ENCODE measurements at regions not wholly inside any gene's neighbourhood (a gene's known extent, or its start where the extent isn't known, plus 50 kb on each side); places are given as distances from the start of the nearest gene placed in this dataset.

DNA sequence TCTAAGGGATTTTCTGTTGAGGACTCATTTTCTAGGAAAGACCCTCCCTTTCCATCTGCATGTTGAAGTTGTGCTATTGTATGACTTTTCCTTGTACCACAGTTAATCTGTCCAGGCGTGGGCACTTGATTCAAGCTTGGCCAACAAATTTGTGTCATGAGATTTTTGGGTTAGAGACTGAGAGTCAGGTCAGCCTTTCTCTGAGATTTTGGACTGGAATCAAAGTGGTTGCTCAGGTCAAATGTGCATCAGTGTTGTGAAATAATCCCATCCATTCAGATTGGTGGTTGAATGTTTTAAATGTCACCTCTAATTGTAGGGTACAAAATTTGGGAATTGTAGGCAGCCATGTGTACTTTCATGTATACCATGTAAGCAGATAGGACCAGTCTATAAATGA lies 545.2 kb upstream of the IGFBP7 start:
- TF ChIP-seq, protein P1, sequence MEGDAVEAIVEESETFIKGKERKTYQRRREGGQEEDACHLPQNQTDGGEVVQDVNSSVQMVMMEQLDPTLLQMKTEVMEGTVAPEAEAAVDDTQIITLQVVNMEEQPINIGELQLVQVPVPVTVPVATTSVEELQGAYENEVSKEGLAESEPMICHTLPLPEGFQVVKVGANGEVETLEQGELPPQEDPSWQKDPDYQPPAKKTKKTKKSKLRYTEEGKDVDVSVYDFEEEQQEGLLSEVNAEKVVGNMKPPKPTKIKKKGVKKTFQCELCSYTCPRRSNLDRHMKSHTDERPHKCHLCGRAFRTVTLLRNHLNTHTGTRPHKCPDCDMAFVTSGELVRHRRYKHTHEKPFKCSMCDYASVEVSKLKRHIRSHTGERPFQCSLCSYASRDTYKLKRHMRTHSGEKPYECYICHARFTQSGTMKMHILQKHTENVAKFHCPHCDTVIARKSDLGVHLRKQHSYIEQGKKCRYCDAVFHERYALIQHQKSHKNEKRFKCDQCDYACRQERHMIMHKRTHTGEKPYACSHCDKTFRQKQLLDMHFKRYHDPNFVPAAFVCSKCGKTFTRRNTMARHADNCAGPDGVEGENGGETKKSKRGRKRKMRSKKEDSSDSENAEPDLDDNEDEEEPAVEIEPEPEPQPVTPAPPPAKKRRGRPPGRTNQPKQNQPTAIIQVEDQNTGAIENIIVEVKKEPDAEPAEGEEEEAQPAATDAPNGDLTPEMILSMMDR (IDR thresholded peaks at IDR 0.05; ENCODE audit: low read depth, low read length, missing control alignments), result no peak
- DNase-seq (ENCODE audit: low read depth), result no peak
- in situ Hi-C loops (cut with HindIII; ENCODE audit: low sequenced_read_pairs), result no loop called here
- no peak overlapping the region for H3K4me3 ChIP-seq (ENCODE audit: low read depth, low read length)

DNA sequence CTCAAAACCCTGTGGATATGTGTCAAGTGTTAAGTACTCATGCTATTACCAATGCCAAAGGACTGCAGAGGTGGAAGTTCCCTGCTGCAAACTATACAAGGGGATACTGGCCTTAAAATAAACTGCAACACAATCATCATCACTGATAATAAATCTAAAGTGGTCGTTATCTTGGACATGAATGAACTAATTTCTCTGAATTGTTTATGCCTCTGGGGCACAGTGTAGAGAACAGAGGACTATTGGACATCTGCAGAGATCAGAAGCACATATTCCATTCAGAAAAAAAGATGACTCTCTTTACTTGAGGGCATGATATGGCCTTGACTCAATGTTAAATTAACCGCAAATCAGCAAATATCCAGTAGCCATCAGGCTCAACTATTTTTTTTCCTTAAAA lies 542.6 kb upstream of the IGFBP7 start:
- TF ChIP-seq, protein P1 (IDR thresholded peaks at IDR 0.05; ENCODE audit: low read depth, low read length, missing control alignments), result no peak
- no peak for DNase-seq (ENCODE audit: low read depth)
- in situ Hi-C loops (cut with HindIII; ENCODE audit: low sequenced_read_pairs), result no loop called here
- no peak overlapping the region for H3K4me3 ChIP-seq (ENCODE audit: low read depth, low read length)

DNA sequence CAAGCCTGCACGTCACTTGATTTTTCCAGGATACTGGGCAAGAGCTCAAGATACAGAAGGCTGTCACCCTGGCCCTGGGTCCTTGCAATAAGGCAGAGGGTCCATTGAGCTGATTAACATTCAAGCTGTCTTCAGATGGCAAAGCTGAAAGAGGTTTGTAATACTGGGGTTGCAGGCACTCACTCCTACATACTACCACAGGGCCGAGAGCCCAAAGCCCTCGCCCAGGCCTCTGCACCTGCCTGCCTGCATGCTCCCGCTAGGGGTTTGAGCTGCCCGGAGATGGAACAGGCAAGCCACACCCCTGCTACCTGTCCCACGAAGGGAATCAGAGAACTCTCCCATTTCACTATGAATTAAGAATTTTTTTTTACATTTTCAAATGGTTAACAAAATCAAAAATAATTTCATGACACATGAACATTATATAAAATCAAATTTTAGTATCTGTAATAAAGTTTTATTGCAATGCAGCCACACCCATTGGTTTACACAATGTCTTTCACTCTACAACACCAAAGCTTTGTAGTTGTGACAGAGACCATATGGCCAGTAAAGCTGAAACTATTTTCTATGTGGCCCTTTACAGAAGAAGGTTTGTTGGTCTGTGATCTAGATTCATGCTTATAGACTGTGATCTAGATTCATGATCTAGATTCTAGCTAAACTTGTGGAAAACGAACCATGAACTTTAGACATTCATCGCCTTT lies 530.4 kb upstream of the IGFBP7 start:
- H3K4me3 ChIP-seq (ENCODE audit: low read depth, low read length), result no peak overlapping the region
- DNase-seq (ENCODE audit: low read depth), result no peak
- in situ Hi-C loops (cut with HindIII; ENCODE audit: low sequenced_read_pairs), result no loop called here
- TF ChIP-seq, protein P1 (IDR thresholded peaks at IDR 0.05; ENCODE audit: low read depth, low read length, missing control alignments), result no peak

DNA sequence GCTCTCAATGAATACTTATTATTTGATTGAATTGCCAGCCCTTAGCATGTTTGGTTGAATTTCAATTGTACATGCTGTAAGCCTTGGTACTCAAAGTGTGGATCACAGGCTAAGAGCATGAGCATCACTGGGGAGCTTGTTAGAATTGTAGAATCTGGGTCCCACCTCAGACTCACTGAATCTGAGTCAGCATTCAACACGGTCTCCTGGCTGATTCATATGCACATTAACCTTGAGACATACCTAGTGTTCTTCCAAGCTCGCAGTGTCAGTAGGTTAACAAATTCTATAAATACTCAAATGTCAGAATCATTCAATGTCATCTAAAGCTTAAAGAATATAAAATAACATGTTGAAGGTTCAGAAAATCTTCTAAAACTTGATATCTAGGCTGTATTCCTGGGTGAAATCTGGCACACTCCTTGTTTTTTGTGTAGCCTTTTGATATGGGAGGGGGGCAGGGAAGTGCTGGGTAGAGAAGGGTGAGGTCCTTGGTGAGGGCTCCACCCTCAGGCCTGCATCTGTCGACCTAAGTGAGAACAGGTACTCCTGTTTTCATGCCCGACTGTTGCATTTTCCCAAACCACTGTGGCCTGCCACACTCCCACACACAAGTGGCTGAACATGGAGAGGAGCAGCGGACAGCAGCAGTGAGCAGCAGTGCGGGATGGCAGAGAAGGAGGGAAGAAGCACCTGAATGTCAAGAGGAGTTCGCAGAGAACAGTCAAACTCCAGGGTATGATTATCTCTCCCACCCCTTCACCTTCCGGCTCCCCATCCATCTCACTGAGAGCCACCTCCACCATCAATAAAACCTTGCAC lies 529.6 kb upstream of the IGFBP7 start:
- DNase-seq (ENCODE audit: low read depth), result no peak
- H3K4me3 ChIP-seq (ENCODE audit: low read depth, low read length), result no peak overlapping the region
- TF ChIP-seq, protein P1 (IDR thresholded peaks at IDR 0.05; ENCODE audit: low read depth, low read length, missing control alignments), result no peak
- in situ Hi-C loops (cut with HindIII; ENCODE audit: low sequenced_read_pairs), result no loop called here

DNA sequence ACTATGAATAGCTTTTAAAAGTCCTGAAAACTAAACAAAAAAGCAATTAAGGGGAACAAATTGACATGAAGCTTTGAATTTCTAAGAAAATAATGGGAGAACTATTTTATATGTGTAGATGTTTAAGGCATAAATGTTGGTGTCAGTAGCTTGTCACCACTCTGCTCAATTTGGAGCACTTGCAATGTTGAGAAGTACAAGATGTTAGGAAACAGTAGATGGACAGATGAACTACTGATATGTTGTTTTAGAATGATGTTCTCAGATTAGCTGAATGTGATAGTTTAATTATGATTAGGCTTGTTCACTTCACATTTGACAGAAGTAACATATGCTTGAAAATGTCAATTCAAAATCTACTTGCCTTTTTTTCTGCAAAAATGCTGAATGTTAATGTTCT lies 525.7 kb upstream of the IGFBP7 start:
- no peak overlapping the region for H3K4me3 ChIP-seq (ENCODE audit: low read depth, low read length)
- DNase-seq (ENCODE audit: low read depth), result no peak
- TF ChIP-seq, protein P1 (IDR thresholded peaks at IDR 0.05; ENCODE audit: low read depth, low read length, missing control alignments), result no peak
- in situ Hi-C loops (cut with HindIII; ENCODE audit: low sequenced_read_pairs), result no loop called here

DNA sequence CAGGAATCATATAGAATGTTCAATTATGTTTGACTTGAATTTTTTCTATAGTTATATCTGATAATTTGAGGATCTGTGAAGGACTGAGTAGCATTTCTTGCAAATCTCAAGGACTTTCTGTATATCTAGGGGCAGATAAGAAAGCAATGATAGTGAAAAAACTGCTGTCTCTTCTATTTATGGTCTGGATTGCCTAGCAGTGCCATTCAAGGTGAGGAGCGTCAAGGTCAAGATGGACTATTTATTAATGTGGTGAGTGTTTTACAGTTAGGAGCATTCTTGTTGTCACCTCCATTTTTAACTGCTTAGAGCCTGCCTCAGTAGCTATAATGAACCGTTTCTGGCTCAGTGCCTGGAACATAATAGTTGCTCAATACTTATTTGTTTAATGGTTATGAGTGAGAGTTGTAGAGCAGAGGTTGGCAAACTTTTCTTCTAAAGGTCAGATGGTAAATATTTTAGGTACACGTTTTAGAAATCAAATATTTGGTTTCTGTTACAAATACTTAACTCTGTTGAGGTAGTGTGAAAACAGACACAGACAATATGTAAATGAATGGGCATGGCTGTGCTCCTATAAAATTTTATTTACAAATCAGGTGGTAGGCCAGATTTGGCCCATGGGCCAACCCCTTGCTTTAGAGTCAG lies 523.2 kb upstream of the IGFBP7 start:
- no peak overlapping the region for H3K4me3 ChIP-seq (ENCODE audit: low read depth, low read length)
- TF ChIP-seq, protein P1 (IDR thresholded peaks at IDR 0.05; ENCODE audit: low read depth, low read length, missing control alignments), result no peak
- no peak for DNase-seq (ENCODE audit: low read depth)
- in situ Hi-C loops (cut with HindIII; ENCODE audit: low sequenced_read_pairs), result no loop called here
